Type B pancreatic cell (in vitro differentiated cells): ENCODE measurements at regions not wholly inside any gene's neighbourhood (a gene's known extent, or its start where the extent isn't known, plus 50 kb on each side); places are given as distances from the start of the nearest gene placed in this dataset.
"Not testable (repeated sequence)": the region's sequence is repeated elsewhere in the genome, so short reads cannot be mapped to it uniquely, and the experiment has no call there.

Experiments used
- DNase-seq: peaks from one replicate; pipeline ENCODE4 v3.0.0; 2021; ENCODE audit warnings: mixed read lengths; ENCODE audit not compliant: unreplicated experiment; ENCODE audit errors: extremely low spot score
- H3K27ac Mint-ChIP-seq: 2 replicates; pipeline ENCODE4 v1.8.0; 2021; ENCODE audit warnings: mild to moderate bottlenecking, mixed read lengths
- H3K27me3 Mint-ChIP-seq: 2 replicates; pipeline ENCODE4 v1.8.0; 2021; ENCODE audit warnings: mixed read lengths
- H3K36me3 Mint-ChIP-seq: 2 replicates; pipeline ENCODE4 v1.8.0; 2021; ENCODE audit warnings: mixed read lengths
- H3K4me1 Mint-ChIP-seq: one replicate; pipeline ENCODE4 v1.8.0; 2021; ENCODE audit warnings: mixed read lengths; ENCODE audit not compliant: unreplicated experiment
- H3K4me3 Mint-ChIP-seq: 2 replicates; pipeline ENCODE4 v1.8.0; 2021; ENCODE audit warnings: mild to moderate bottlenecking, mixed read lengths
- H3K9me3 Mint-ChIP-seq: 2 replicates; pipeline ENCODE4 v1.8.0; 2021; ENCODE audit warnings: mixed read lengths
- CTCF ChIP-seq: fragments of 200-600 bp; sonication (generic); conservative IDR thresholded peaks from 2 replicates; pipeline ENCODE4 v1.5.0; 2021; ENCODE audit warnings: antibody characterized with exemption, mild to moderate bottlenecking

GRCh38 chr4:57945298-57945697, 835.1 kb upstream of the IGFBP7 start:
- no peak overlapping the region for H3K27ac Mint-ChIP-seq
- H3K4me3 Mint-ChIP-seq = no peak overlapping the region
- peaks cover 4% of the 10 kb centered on the region for H3K4me1 Mint-ChIP-seq
- no peak for DNase-seq
- H3K9me3 Mint-ChIP-seq = no peaks in the 10 kb centered on the region
- no peaks in the 10 kb centered on the region for H3K27me3 Mint-ChIP-seq
- TF ChIP-seq CTCF = no peak
- no peaks in the 10 kb centered on the region for H3K36me3 Mint-ChIP-seq

- no peaks in the 10 kb centered on the region for H3K9me3 Mint-ChIP-seq
- H3K27ac Mint-ChIP-seq = no peak overlapping the region
These were observed 833.5 kb upstream of the IGFBP7 start for GRCh38 chr4:57943682-57944081.

GRCh38 chr4:57937326-57937725, 827.1 kb upstream of the IGFBP7 start:
- DNase-seq, H3K9me3 Mint-ChIP-seq, H3K4me3 Mint-ChIP-seq, H3K36me3 Mint-ChIP-seq, H3K27me3 Mint-ChIP-seq, H3K27ac Mint-ChIP-seq, H3K4me1 Mint-ChIP-seq: not testable (repeated sequence)

More at GRCh38 chr4:57943682-57944081, 833.5 kb upstream of the IGFBP7 start:
- Mint-ChIP-seq H3K27me3 (no peaks in the 10 kb centered on the region), H3K36me3 (no peaks in the 10 kb centered on the region), H3K4me3 (no peak overlapping the region), H3K4me1 (peaks cover 4% of the 10 kb centered on the region)
- no peak for DNase-seq
- TF ChIP-seq CTCF = no peak

- Mint-ChIP-seq H3K27ac (no peak overlapping the region), H3K36me3 (no peaks in the 10 kb centered on the region), H3K27me3 (no peaks in the 10 kb centered on the region), H3K9me3 (no peaks in the 10 kb centered on the region), H3K4me1 (peaks cover 5% of the 10 kb centered on the region), H3K4me3 (no peak overlapping the region)
- no peak for TF ChIP-seq CTCF
- no peak for DNase-seq
These were observed 816.1 kb upstream of the IGFBP7 start for GRCh38 chr4:57926311-57926710.

GRCh38 chr4:57924951-57925350, 814.8 kb upstream of the IGFBP7 start:
- Mint-ChIP-seq H3K27me3 (no peaks in the 10 kb centered on the region), H3K36me3 (no peaks in the 10 kb centered on the region), H3K4me1 (peaks cover 5% of the 10 kb centered on the region), H3K9me3 (no peaks in the 10 kb centered on the region), H3K4me3 (no peak overlapping the region), H3K27ac (no peak overlapping the region)
- no peak for DNase-seq
- no peak for TF ChIP-seq CTCF

- no peaks in the 10 kb centered on the region for H3K27me3 Mint-ChIP-seq
- no peaks in the 10 kb centered on the region for H3K4me1 Mint-ChIP-seq
- no peaks in the 10 kb centered on the region for H3K36me3 Mint-ChIP-seq
- no peak for TF ChIP-seq CTCF
- no peak overlapping the region for H3K4me3 Mint-ChIP-seq
- H3K27ac Mint-ChIP-seq = no peak overlapping the region
- no peak for DNase-seq
- peaks cover 7% of the 10 kb centered on the region for H3K9me3 Mint-ChIP-seq
These were observed 806.3 kb upstream of the IGFBP7 start for GRCh38 chr4:57916479-57916878.
